ENCODE measurements at regions not wholly inside any gene's neighbourhood (a gene's known extent, or its start where the extent isn't known, plus 50 kb on each side); places are given as distances from the start of the nearest gene placed in this dataset.

GRCh38 chr2:9779596-9780264 is 63.5 kb upstream of the TAF1B start:
- TF ChIP-seq, protein P1, sequence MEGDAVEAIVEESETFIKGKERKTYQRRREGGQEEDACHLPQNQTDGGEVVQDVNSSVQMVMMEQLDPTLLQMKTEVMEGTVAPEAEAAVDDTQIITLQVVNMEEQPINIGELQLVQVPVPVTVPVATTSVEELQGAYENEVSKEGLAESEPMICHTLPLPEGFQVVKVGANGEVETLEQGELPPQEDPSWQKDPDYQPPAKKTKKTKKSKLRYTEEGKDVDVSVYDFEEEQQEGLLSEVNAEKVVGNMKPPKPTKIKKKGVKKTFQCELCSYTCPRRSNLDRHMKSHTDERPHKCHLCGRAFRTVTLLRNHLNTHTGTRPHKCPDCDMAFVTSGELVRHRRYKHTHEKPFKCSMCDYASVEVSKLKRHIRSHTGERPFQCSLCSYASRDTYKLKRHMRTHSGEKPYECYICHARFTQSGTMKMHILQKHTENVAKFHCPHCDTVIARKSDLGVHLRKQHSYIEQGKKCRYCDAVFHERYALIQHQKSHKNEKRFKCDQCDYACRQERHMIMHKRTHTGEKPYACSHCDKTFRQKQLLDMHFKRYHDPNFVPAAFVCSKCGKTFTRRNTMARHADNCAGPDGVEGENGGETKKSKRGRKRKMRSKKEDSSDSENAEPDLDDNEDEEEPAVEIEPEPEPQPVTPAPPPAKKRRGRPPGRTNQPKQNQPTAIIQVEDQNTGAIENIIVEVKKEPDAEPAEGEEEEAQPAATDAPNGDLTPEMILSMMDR (conservative IDR thresholded peaks at IDR 0.05; ENCODE audit: low read depth, low read length): no peak
- TF ChIP-seq EZH2 (IDR thresholded peaks at IDR 0.05; ENCODE audit: borderline replicate concordance, low read depth, low read length, poor library complexity, severe bottlenecking): no peak

All from A673 (cell line).